Thyroid gland (tissue), 4 donors: ENCODE measurements at regions not wholly inside any gene's neighbourhood (a gene's known extent, or its start where the extent isn't known, plus 50 kb on each side); places are given as distances from the start of the nearest gene placed in this dataset.

Experiments used
- POLR2A ChIP-seq, 2 donors: fragments of 450-650 bp; IDR thresholded peaks; one replicate each; pipeline ENCODE4 v1.6.1; 2017; ENCODE audit warnings: antibody characterized with exemption in 2 of 2, mild to moderate bottlenecking in 2 of 2, moderate library complexity in 1 of 2
- TF ChIP-seq, protein P1 (sequence below), 6 experiments: fragments of 200-600 bp in 3 of 6; fragments of 450-650 bp in 3 of 6; sonication (generic) in 3 of 6; IDR thresholded peaks; one replicate each; pipeline ENCODE4 v1.5.1; 2016 to 2019; ENCODE audit warnings: antibody characterized with exemption in 6 of 6, mild to moderate bottlenecking in 2 of 6, inconsistent platforms in 1 of 6, moderate library complexity in 1 of 6

DNA sequence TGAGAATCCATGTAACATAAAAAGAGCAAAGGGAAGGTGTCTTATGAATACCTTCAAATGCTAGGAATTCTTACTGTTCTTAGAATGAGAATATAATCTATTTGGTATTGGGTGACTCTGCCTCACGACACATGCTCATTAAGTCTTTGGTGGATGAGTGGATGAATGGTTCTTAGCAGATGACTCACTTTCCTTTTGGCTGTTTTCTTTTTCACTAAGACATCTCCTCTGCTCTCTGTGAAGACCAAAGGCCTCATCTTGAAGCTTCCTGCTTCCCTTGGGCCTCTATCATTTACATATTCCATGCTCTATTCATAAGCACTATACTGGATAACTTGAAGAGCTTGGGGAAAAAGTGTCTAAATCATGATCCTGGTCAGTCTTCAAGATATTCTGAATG lies 468.1 kb downstream of the SPATA31D1 start:
- TF ChIP-seq, protein P1, sequence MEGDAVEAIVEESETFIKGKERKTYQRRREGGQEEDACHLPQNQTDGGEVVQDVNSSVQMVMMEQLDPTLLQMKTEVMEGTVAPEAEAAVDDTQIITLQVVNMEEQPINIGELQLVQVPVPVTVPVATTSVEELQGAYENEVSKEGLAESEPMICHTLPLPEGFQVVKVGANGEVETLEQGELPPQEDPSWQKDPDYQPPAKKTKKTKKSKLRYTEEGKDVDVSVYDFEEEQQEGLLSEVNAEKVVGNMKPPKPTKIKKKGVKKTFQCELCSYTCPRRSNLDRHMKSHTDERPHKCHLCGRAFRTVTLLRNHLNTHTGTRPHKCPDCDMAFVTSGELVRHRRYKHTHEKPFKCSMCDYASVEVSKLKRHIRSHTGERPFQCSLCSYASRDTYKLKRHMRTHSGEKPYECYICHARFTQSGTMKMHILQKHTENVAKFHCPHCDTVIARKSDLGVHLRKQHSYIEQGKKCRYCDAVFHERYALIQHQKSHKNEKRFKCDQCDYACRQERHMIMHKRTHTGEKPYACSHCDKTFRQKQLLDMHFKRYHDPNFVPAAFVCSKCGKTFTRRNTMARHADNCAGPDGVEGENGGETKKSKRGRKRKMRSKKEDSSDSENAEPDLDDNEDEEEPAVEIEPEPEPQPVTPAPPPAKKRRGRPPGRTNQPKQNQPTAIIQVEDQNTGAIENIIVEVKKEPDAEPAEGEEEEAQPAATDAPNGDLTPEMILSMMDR (IDR thresholded peaks at IDR 0.05): no peak
- TF ChIP-seq POLR2A (IDR thresholded peaks at IDR 0.05): no peak
